GM12872 (cell line): ENCODE measurements at regions not wholly inside any gene's neighbourhood (a gene's known extent, or its start where the extent isn't known, plus 50 kb on each side); places are given as distances from the start of the nearest gene placed in this dataset.

Experiments
- CTCF ChIP-seq: IDR thresholded peaks from 3 replicates; pipeline ENCODE4 v1.5.1; 2011; ENCODE audit warnings: low read depth, mild to moderate bottlenecking, low read length, moderate library complexity; ENCODE audit not compliant: insufficient read depth

GRCh38 chr10:128926711-128927110 is 540.3 kb upstream of the MGMT start:
- no peak for TF ChIP-seq CTCF

GRCh38 chr10:128927497-128928161 is 539.4 kb upstream of the MGMT start:
- TF ChIP-seq CTCF, result no peak

GRCh38 chr10:128928231-128928836 is 538.7 kb upstream of the MGMT start:
- TF ChIP-seq CTCF, result no peak

- no peak for TF ChIP-seq CTCF
Measured at GRCh38 chr10:128929131-128929530, 537.9 kb upstream of the MGMT start.

GRCh38 chr10:128929767-128930166 is 537.3 kb upstream of the MGMT start:
- TF ChIP-seq CTCF, result no peak

GRCh38 chr10:128930515-128930914 is 536.5 kb upstream of the MGMT start:
- TF ChIP-seq CTCF, result no peak

GRCh38 chr10:128932071-128932820 is 534.8 kb upstream of the MGMT start:
- no peak for TF ChIP-seq CTCF
